Superior temporal gyrus (tissue), 1 donor: ENCODE measurements at regions not wholly inside any gene's neighbourhood (a gene's known extent, or its start where the extent isn't known, plus 50 kb on each side); places are given as distances from the start of the nearest gene placed in this dataset.
"Not testable (repeated sequence)": the region's sequence is repeated elsewhere in the genome, so short reads cannot be mapped to it uniquely, and the experiment has no call there.

Source experiments
- DNase-seq: peaks from one replicate; pipeline ENCODE4 v3.0.0-alpha.2; 2016; ENCODE audit errors: extremely low spot score

- not testable (repeated sequence) for DNase-seq
Measured at GRCh38 chr9:85792057-85792456, 50.3 kb upstream of the AGTPBP1 start.

- DNase-seq = not testable (repeated sequence)
Measured at GRCh38 chr9:85802978-85803695, 61.4 kb upstream of the AGTPBP1 start.

- not testable (repeated sequence) for DNase-seq
Measured at GRCh38 chr9:85804847-85805133, 63.0 kb upstream of the AGTPBP1 start.

- DNase-seq = peak; percentile 72
Measured at GRCh38 chr9:85805134-85806005, 63.6 kb upstream of the AGTPBP1 start.

- DNase-seq = not testable (repeated sequence)
Measured at GRCh38 chr9:85808329-85808728, 66.6 kb upstream of the AGTPBP1 start.

GRCh38 chr9:85813388-85813787 lies 71.6 kb upstream of the AGTPBP1 start:
- DNase-seq = not testable (repeated sequence)

GRCh38 chr9:85814800-85815199 lies 73.0 kb upstream of the AGTPBP1 start:
- DNase-seq = not testable (repeated sequence)

- peak; percentile 51 for DNase-seq
Measured at GRCh38 chr9:85818971-85819370, 77.2 kb upstream of the AGTPBP1 start.

GRCh38 chr9:85820598-85820997 lies 78.8 kb upstream of the AGTPBP1 start:
- DNase-seq = not testable (repeated sequence)

- not testable (repeated sequence) for DNase-seq
Measured at GRCh38 chr9:85824949-85825348, 83.2 kb upstream of the AGTPBP1 start.

- not testable (repeated sequence) for DNase-seq
Measured at GRCh38 chr9:85834591-85834990, 92.8 kb upstream of the AGTPBP1 start.

GRCh38 chr9:85843949-85844348 lies 97.0 kb upstream of the NAA35 start:
- DNase-seq = not testable (repeated sequence)

- DNase-seq = not testable (repeated sequence)
Measured at GRCh38 chr9:85847782-85848181, 93.2 kb upstream of the NAA35 start.

GRCh38 chr9:85858056-85858750 lies 82.7 kb upstream of the NAA35 start:
- peak; percentile 56 for DNase-seq

- no peak for DNase-seq
Measured at GRCh38 chr9:85859765-85860164, 81.2 kb upstream of the NAA35 start.

GRCh38 chr9:85861882-85862281 lies 79.1 kb upstream of the NAA35 start:
- not testable (repeated sequence) for DNase-seq

GRCh38 chr9:85863875-85864274 lies 77.1 kb upstream of the NAA35 start:
- DNase-seq = no peak

- DNase-seq = no peak
Measured at GRCh38 chr9:85871008-85871407, 69.9 kb upstream of the NAA35 start.

- not testable (repeated sequence) for DNase-seq
Measured at GRCh38 chr9:85871683-85872082, 69.3 kb upstream of the NAA35 start.

GRCh38 chr9:85872463-85872862 lies 68.5 kb upstream of the NAA35 start:
- no peak for DNase-seq

GRCh38 chr9:85876628-85877027 lies 64.3 kb upstream of the NAA35 start:
- no peak for DNase-seq

- DNase-seq = not testable (repeated sequence)
Measured at GRCh38 chr9:85878872-85879597, 61.9 kb upstream of the NAA35 start.
